ENCODE measurements at regions not wholly inside any gene's neighbourhood (a gene's known extent, or its start where the extent isn't known, plus 50 kb on each side); places are given as distances from the start of the nearest gene placed in this dataset.

DNA sequence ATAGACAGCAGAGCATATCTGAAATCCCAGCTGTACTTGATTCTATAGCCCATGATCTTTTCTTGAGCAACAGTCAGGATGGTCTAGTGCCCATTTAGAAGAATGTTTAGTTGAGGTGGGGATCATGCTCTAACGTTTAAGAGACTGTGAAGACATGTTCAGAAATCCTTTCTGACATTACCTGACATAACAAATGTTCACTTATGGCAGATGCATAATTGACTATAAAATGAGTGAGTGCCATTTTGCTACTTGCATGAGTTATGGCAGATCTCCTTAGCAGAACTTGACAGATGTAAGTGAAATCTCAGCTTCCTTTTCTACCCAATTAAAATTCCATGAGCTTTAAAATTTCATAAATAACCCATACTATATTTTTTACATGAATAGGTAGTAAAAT lies 209.5 kb upstream of the MMADHC start:
- no peak for TF ChIP-seq EZH2 (IDR thresholded peaks at IDR 0.05; ENCODE audit: insufficient read depth, poor library complexity, severe bottlenecking)
- no peak for TF ChIP-seq EZH2phosphoT487 (IDR thresholded peaks at IDR 0.05; ENCODE audit: insufficient read depth, low read depth)
